Hepatocyte (in vitro differentiated cells): ENCODE measurements at regions not wholly inside any gene's neighbourhood (a gene's known extent, or its start where the extent isn't known, plus 50 kb on each side); places are given as distances from the start of the nearest gene placed in this dataset.
"Not testable (repeated sequence)": the region's sequence is repeated elsewhere in the genome, so short reads cannot be mapped to it uniquely, and the experiment has no call there.

Experiments used
- DNase-seq: peaks from one replicate; pipeline ENCODE4 v3.0.0-alpha.2; 2016; ENCODE audit warnings: low spot score
- H2AFZ ChIP-seq: fragments of 200-600 bp; sonication (generic); 2 replicates; pipeline ENCODE4 v1.6.0; 2016; ENCODE audit warnings: antibody characterized with exemption, mild to moderate bottlenecking
- H3K27ac ChIP-seq: fragments of 200-600 bp; sonication (generic); 2 replicates; pipeline ENCODE4 v1.5.1; 2016; ENCODE audit warnings: mild to moderate bottlenecking
- H3K27me3 ChIP-seq: fragments of 200-600 bp; sonication (generic); 2 replicates; pipeline ENCODE4 v1.6.1; 2016
- H3K36me3 ChIP-seq: fragments of 200-600 bp; sonication (generic); replicated peaks from 2 replicates; pipeline ENCODE4 v1.5.1; 2016; ENCODE audit warnings: low read depth; ENCODE audit not compliant: insufficient read depth
- H3K4me1 ChIP-seq: fragments of 200-600 bp; sonication (generic); 2 replicates; pipeline ENCODE4 v1.5.1; 2016; ENCODE audit warnings: mild to moderate bottlenecking, moderate library complexity; ENCODE audit not compliant: insufficient read depth
- H3K4me2 ChIP-seq: fragments of 200-600 bp; sonication (generic); 2 replicates; pipeline ENCODE4 v1.6.0; 2016
- H3K4me3 ChIP-seq: fragments of 200-600 bp; sonication (generic); 2 replicates; pipeline ENCODE4 v1.5.1; 2016; ENCODE audit warnings: mild to moderate bottlenecking
- H3K79me2 ChIP-seq: fragments of 200-600 bp; sonication (generic); 2 replicates; pipeline ENCODE4 v1.6.0; 2017; ENCODE audit warnings: mild to moderate bottlenecking
- H3K9me2 ChIP-seq: fragments of 200-600 bp; sonication (generic); replicated peaks from 2 replicates; pipeline ENCODE4 v1.6.0; 2017; ENCODE audit warnings: mild to moderate bottlenecking; ENCODE audit not compliant: insufficient read depth
- H3K9me3 ChIP-seq: fragments of 200-600 bp; sonication (generic); 2 replicates; pipeline ENCODE4 v1.5.1; 2016; ENCODE audit warnings: low read depth, mild to moderate bottlenecking
- H4K20me1 ChIP-seq: fragments of 200-600 bp; sonication (generic); 2 replicates; pipeline ENCODE4 v1.6.0; 2016; ENCODE audit warnings: mild to moderate bottlenecking; ENCODE audit not compliant: insufficient read depth, poor library complexity, severe bottlenecking
- CTCF ChIP-seq: fragments of 200-600 bp; sonication (generic); IDR thresholded peaks from 2 replicates; pipeline ENCODE4 v1.5.1; 2016; ENCODE audit warnings: antibody characterized with exemption, mild to moderate bottlenecking; ENCODE audit not compliant: poor library complexity
- EZH2 ChIP-seq: fragments of 200-600 bp; sonication (generic); IDR thresholded peaks from 2 replicates; pipeline ENCODE4 v1.6.1; 2016; ENCODE audit warnings: antibody characterized with exemption, mild to moderate bottlenecking, borderline replicate concordance
- EZH2phosphoT487 ChIP-seq: fragments of 200-600 bp; sonication (generic); IDR thresholded peaks from one replicate; pipeline ENCODE4 v1.6.1; 2018; ENCODE audit warnings: antibody characterized with exemption, mild to moderate bottlenecking, low read depth, moderate library complexity; ENCODE audit not compliant: unreplicated experiment, severe bottlenecking
- WGBS: methylation state at CpG from one replicate; pipeline ENCODE4 v1.1.6; 2016; ENCODE audit warnings: low lambda C conversion rate; ENCODE audit errors: missing lambda C conversion rate; 5-methylcytosine and 5-hydroxymethylcytosine counted together

- H3K9me2 ChIP-seq: no peaks in the 10 kb centered on the region
- H3K27me3 ChIP-seq: no peaks in the 10 kb centered on the region
- 63% methylated on average over 6 of the region's 6 CpGs for WGBS
- no peaks in the 10 kb centered on the region for H3K79me2 ChIP-seq
- H3K9me3 ChIP-seq: no peaks in the 10 kb centered on the region
- H3K27ac ChIP-seq: no peak overlapping the region
- no peaks in the 10 kb centered on the region for H3K36me3 ChIP-seq
- H3K4me1 ChIP-seq: no peaks in the 10 kb centered on the region
- H3K4me2 ChIP-seq: no peak overlapping the region
- DNase-seq: no peak
- no peaks in the 10 kb centered on the region for H4K20me1 ChIP-seq
- H3K4me3 ChIP-seq: no peak overlapping the region
- TF ChIP-seq CTCF (no peak), EZH2phosphoT487 (no peak), EZH2 (no peak)
- H2AFZ ChIP-seq: no peak overlapping the region
Observed at GRCh38 chr5:4614088-4614487, 526.0 kb upstream of the ADAMTS16 start.

GRCh38 chr5:4615369-4615768 is 524.8 kb upstream of the ADAMTS16 start:
- H3K4me2 ChIP-seq, H2AFZ ChIP-seq, H3K36me3 ChIP-seq, H3K27me3 ChIP-seq, H3K79me2 ChIP-seq, H3K9me3 ChIP-seq, H3K9me2 ChIP-seq, H4K20me1 ChIP-seq, H3K27ac ChIP-seq, H3K4me3 ChIP-seq, H3K4me1 ChIP-seq, DNase-seq: not testable (repeated sequence)
- 92% methylated on average over 19 of the region's 26 CpGs for WGBS

GRCh38 chr5:4625206-4625896 is 514.8 kb upstream of the ADAMTS16 start:
- WGBS: 83% methylated on average over 5 of the region's 5 CpGs
- TF ChIP-seq EZH2phosphoT487: no peak
- TF ChIP-seq EZH2: no peak
- no peak for TF ChIP-seq CTCF
- Histone ChIP-seq H3K79me2 (no peaks in the 10 kb centered on the region), H3K27ac (no peak overlapping the region), H4K20me1 (no peaks in the 10 kb centered on the region), H3K4me2 (no peak overlapping the region), H3K9me2 (no peaks in the 10 kb centered on the region), H3K27me3 (no peaks in the 10 kb centered on the region), H3K4me1 (no peaks in the 10 kb centered on the region), H3K36me3 (no peaks in the 10 kb centered on the region), H3K9me3 (no peaks in the 10 kb centered on the region), H2AFZ (no peak overlapping the region), H3K4me3 (no peak overlapping the region)
- no peak for DNase-seq

GRCh38 chr5:4627131-4627530 is 513.0 kb upstream of the ADAMTS16 start:
- no peaks in the 10 kb centered on the region for H3K4me1 ChIP-seq
- TF ChIP-seq EZH2phosphoT487 (no peak), EZH2 (no peak), CTCF (no peak)
- H3K4me3 ChIP-seq: no peak overlapping the region
- no peak overlapping the region for H3K4me2 ChIP-seq
- DNase-seq: no peak
- H3K9me2 ChIP-seq: no peaks in the 10 kb centered on the region
- H4K20me1 ChIP-seq: no peaks in the 10 kb centered on the region
- no peaks in the 10 kb centered on the region for H3K36me3 ChIP-seq
- H3K9me3 ChIP-seq: no peaks in the 10 kb centered on the region
- H3K27ac ChIP-seq: no peak overlapping the region
- H2AFZ ChIP-seq: no peak overlapping the region
- WGBS: 78% methylated on average over 3 of the region's 3 CpGs
- no peaks in the 10 kb centered on the region for H3K27me3 ChIP-seq
- no peaks in the 10 kb centered on the region for H3K79me2 ChIP-seq
